ENCODE measurements at regions not wholly inside any gene's neighbourhood (a gene's known extent, or its start where the extent isn't known, plus 50 kb on each side); places are given as distances from the start of the nearest gene placed in this dataset.

DNA sequence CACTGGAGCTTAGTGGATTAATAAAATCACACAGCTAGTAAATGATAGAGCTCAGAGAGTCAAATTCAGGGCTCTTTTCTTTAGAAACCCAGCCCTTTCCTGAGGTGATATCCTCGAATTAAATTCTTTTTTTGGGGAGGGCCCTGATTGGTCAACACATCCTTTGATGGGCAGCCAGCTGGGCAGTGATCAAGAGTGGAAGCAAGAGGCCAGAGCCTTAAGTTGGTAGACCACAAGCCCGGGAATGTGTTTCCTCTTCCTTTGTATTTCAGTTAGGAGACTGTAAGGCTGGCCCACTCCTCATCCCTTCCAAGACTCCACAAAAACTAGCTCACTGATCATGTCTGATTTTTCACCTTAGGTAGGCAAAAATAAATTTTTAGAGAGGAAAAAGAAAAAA is 640.5 kb downstream of the DHX35 start:
- TF ChIP-seq CTCF (IDR thresholded peaks at IDR 0.05) = no peak
- TF ChIP-seq POLR2A (IDR thresholded peaks at IDR 0.05) = no peak
- no peak for TF ChIP-seq POLR2AphosphoS5 (IDR thresholded peaks at IDR 0.05)
